Upper lobe of left lung (tissue), 6 donors: ENCODE measurements at regions not wholly inside any gene's neighbourhood (a gene's known extent, or its start where the extent isn't known, plus 50 kb on each side); places are given as distances from the start of the nearest gene placed in this dataset.
"Not testable (repeated sequence)": the region's sequence is repeated elsewhere in the genome, so short reads cannot be mapped to it uniquely, and the experiment has no call there.

ENCODE experiments used
- ATAC-seq, 2 donors: fragments of 200-7000 bp; cut with Tn5 transposase; one replicate each; pipeline ENCODE4 v1.9.1; 2022; ENCODE audit warnings: mild to moderate bottlenecking in 2 of 2, moderate library complexity in 2 of 2; ENCODE audit not compliant: low FRiP score in 2 of 2
- DNase-seq, 2 donors: peaks; one replicate each; pipeline ENCODE4 v3.0.0-alpha.2; 2019 to 2020
- H3K27ac ChIP-seq, 4 donors: fragments of 200-600 bp; sonication (generic); one replicate each; pipeline ENCODE4 v1.5.1; 2016 to 2019
- H3K27me3 ChIP-seq, 4 donors: fragments of 200-600 bp; sonication (generic); one replicate each; pipeline ENCODE4 v1.5.1; 2017 to 2019
- H3K36me3 ChIP-seq, 4 donors: fragments of 200-600 bp; sonication (generic); one replicate each; pipeline ENCODE4 v1.5.1; 2016 to 2019
- H3K4me1 ChIP-seq, 4 donors: fragments of 200-600 bp; sonication (generic); one replicate each; pipeline ENCODE4 v1.5.1; 2018 to 2019
- H3K4me3 ChIP-seq, 4 donors: fragments of 200-600 bp; sonication (generic); one replicate each; pipeline ENCODE4 v1.5.1; 2017 to 2019; ENCODE audit warnings: mild to moderate bottlenecking in 2 of 4, moderate library complexity in 1 of 4
- H3K9me3 ChIP-seq, 4 donors: fragments of 200-600 bp; sonication (generic); one replicate each; pipeline ENCODE4 v1.5.1; 2018 to 2019
- EP300 ChIP-seq, 4 donors: sonication (generic); formaldehyde crosslinking; IDR thresholded peaks; one replicate each; pipeline ENCODE4 v1.5.1; 2017; ENCODE audit warnings: antibody characterized with exemption in 4 of 4, control low read depth in 2 of 4
- POLR2A ChIP-seq, 4 donors: fragments of 450-650 bp; IDR thresholded peaks; one replicate each; pipeline ENCODE4 v1.5.1; 2016 to 2017; ENCODE audit warnings: antibody characterized with exemption in 4 of 4, mild to moderate bottlenecking in 2 of 4
- POLR2AphosphoS5 ChIP-seq, 2 donors: sonication (generic); formaldehyde crosslinking; IDR thresholded peaks; one replicate each; pipeline ENCODE4 v1.5.1; 2017; ENCODE audit warnings: antibody characterized with exemption in 2 of 2
- WGBS, 2 donors: methylation state at CpG; one replicate each; pipeline ENCODE4 v1.1.5; 2017 to 2018; 5-methylcytosine and 5-hydroxymethylcytosine counted together
- TF ChIP-seq, protein P1 (sequence below), 6 experiments: fragments of 450-650 bp in 4 of 6; fragments of 200-600 bp in 2 of 6; sonication (generic) in 2 of 6; IDR thresholded peaks; one replicate each; pipeline ENCODE4 v1.5.1; 2016 to 2019; ENCODE audit warnings: antibody characterized with exemption in 6 of 6
- donor health status: DM: no; HTN: no; CAD: no; lungs with moderate emphysema.
- donor health status: DM: no; HTN: yes; CAD: no; lungs with severe emphysema.

GRCh38 chr18:1092228-1092627, 187.6 kb downstream of the ADCYAP1 start:
- WGBS, 2 donors = 68 to 69% methylated on average over 5 of the region's 5 CpGs
- Histone ChIP-seq H3K4me3 (no peak overlapping the region), H3K4me1 (no peaks in the 10 kb centered on the region), H3K27ac (no peak overlapping the region), H3K9me3 (peaks cover 0 to 10% (median 2%) of the 10 kb centered on the region in 4 donors), H3K27me3 (no peaks in the 10 kb centered on the region), H3K36me3 (no peaks in the 10 kb centered on the region)
- TF ChIP-seq POLR2AphosphoS5 (IDR thresholded peaks at IDR 0.05) = no peak
- TF ChIP-seq, protein P1, sequence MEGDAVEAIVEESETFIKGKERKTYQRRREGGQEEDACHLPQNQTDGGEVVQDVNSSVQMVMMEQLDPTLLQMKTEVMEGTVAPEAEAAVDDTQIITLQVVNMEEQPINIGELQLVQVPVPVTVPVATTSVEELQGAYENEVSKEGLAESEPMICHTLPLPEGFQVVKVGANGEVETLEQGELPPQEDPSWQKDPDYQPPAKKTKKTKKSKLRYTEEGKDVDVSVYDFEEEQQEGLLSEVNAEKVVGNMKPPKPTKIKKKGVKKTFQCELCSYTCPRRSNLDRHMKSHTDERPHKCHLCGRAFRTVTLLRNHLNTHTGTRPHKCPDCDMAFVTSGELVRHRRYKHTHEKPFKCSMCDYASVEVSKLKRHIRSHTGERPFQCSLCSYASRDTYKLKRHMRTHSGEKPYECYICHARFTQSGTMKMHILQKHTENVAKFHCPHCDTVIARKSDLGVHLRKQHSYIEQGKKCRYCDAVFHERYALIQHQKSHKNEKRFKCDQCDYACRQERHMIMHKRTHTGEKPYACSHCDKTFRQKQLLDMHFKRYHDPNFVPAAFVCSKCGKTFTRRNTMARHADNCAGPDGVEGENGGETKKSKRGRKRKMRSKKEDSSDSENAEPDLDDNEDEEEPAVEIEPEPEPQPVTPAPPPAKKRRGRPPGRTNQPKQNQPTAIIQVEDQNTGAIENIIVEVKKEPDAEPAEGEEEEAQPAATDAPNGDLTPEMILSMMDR (IDR thresholded peaks at IDR 0.05) = no peak
- no peak for TF ChIP-seq POLR2A (IDR thresholded peaks at IDR 0.05)
- TF ChIP-seq EP300 (IDR thresholded peaks at IDR 0.05) = no peak
- ATAC-seq = no peak
- no peak for DNase-seq

DNA sequence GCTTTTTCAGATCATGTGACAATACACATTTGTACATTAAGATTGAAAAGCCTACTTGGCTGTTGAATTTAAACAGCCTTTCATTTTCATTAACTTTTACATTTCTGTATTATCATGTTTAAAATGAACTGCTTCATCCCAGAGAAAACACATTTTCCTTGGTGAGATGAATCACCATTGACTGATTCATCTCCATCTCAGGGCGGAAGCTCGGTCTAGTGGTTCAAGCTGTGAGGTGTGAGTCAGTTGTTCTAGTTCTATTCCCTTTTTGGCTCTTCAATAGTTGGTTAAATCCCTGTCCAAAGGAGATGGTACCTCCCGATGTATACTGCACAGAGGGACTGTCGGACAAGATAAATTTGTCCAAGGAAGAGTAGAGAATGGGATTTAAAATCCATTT, 189.7 kb downstream of the ADCYAP1 start:
- H3K4me3 ChIP-seq = no peak overlapping the region
- H3K27ac ChIP-seq = no peak overlapping the region
- WGBS, 2 donors = 88 to 90% methylated on average over 4 of the region's 4 CpGs
- H3K27me3 ChIP-seq = no peaks in the 10 kb centered on the region
- ATAC-seq (no peak), DNase-seq (no peak)
- H3K4me1 ChIP-seq = no peaks in the 10 kb centered on the region
- H3K36me3 ChIP-seq = no peaks in the 10 kb centered on the region
- TF ChIP-seq POLR2AphosphoS5 (IDR thresholded peaks at IDR 0.05) = no peak
- no peak for TF ChIP-seq POLR2A (IDR thresholded peaks at IDR 0.05)
- TF ChIP-seq EP300 (IDR thresholded peaks at IDR 0.05) = no peak
- TF ChIP-seq, protein P1 (IDR thresholded peaks at IDR 0.05) = no peak
- H3K9me3 ChIP-seq = peaks cover 0 to 5% (median 0%) of the 10 kb centered on the region in 4 donors

DNA sequence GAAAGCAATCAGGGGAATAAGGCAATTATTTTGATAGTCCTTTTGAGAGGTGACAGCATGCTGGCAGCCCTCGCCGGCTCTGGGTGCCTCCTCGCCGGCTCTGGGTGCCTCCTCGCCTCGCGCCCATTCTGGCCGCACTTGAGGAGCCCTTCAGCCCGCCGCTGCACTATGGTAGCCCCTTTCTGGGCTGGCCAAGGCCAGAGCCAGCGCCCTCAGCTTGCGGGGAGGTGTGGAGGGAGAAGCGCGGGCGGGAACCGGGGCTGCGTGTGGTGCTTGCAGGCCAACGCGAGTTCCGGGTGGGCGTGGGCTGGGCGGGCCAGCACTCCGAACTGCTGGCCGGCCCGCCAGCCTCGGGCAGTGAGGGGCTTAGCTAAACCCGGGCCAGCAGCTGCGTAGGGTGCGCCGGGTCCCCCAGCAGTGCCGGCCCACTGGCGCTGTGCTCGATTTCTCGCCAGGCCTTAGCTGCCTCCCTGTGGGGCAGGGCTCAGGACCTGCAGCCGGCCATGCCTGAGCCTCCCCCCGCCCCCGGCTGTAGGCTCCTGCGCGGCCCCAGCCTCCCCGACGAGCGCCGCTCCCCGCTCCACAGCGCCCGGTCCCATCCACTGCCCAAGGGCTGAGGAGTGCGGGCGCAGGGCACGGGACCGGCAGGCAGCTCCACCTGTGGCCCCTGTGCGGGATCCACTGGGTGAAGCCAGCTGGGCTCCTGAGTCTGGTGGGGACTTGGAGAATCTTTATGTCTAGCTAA, 193.5 kb downstream of the ADCYAP1 start:
- H3K9me3 ChIP-seq, H3K36me3 ChIP-seq, H3K27ac ChIP-seq, ATAC-seq, H3K4me1 ChIP-seq, H3K4me3 ChIP-seq, H3K27me3 ChIP-seq: not testable (repeated sequence)
- 91 to 96% methylated on average over 20 to 42 of the region's 51 CpGs for WGBS, 2 donors
- peak in 1 of 2 donors; percentile 77 for DNase-seq

DNA sequence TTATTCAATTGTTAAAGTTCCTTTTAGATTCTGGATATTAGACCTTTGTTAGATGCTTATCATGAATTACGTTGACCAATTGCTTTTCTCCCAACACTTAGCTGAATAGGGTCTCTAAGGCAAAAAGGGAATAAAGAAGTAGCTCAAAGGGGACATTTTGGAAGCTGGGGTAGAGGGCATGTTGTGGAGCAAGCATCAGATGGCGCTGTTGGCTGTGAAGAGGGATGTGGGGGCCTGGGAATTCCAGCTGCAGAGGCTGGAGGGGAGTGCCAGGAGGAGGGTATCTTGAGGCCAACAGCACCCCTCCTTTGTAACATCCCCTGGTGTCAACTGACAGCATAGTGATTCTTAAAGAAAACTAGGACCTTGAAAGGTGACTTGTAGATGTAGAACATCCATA, 198.2 kb downstream of the ADCYAP1 start:
- Histone ChIP-seq H3K36me3 (no peaks in the 10 kb centered on the region), H3K4me3 (no peak overlapping the region), H3K4me1 (no peaks in the 10 kb centered on the region), H3K27ac (no peak overlapping the region), H3K9me3 (peaks cover 0 to 5% (median 0%) of the 10 kb centered on the region in 4 donors), H3K27me3 (no peaks in the 10 kb centered on the region)
- TF ChIP-seq POLR2A (IDR thresholded peaks at IDR 0.05) (no peak), POLR2AphosphoS5 (IDR thresholded peaks at IDR 0.05) (no peak), EP300 (IDR thresholded peaks at IDR 0.05) (no peak)
- TF ChIP-seq, protein P1 (IDR thresholded peaks at IDR 0.05) = no peak
- 62 to 76% methylated on average over 2 of the region's 2 CpGs for WGBS, 2 donors
- DNase-seq (no peak), ATAC-seq (no peak)

DNA sequence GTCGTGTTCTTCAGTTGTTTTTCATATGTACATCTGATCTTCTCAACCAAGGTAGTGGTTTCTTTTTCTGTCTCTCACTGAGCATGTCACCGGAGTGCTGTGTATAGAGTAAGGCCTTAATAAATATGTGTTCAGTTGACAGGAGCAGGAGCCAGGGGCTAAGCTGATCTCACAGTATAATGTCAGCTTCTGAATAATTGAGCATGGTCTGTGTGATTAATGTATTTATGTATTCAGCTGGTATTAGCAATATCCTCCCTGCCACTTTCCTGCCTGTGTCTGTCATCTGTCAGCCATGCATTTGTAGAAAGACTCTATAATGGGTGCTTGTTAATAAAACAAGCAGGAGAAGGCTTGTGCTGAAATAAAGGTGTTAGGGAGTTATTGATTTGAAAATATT, 198.9 kb downstream of the ADCYAP1 start:
- no peaks in the 10 kb centered on the region for H3K9me3 ChIP-seq
- no peak for ATAC-seq

More for the DNA sequence above, 198.9 kb downstream of the ADCYAP1 start:
- DNase-seq = no peak
- Histone ChIP-seq H3K36me3 (no peaks in the 10 kb centered on the region), H3K27me3 (no peaks in the 10 kb centered on the region), H3K4me1 (no peaks in the 10 kb centered on the region), H3K27ac (no peak overlapping the region), H3K4me3 (no peak overlapping the region)
- TF ChIP-seq POLR2AphosphoS5 (IDR thresholded peaks at IDR 0.05) = no peak
- TF ChIP-seq POLR2A (IDR thresholded peaks at IDR 0.05) = no peak
- no peak for TF ChIP-seq EP300 (IDR thresholded peaks at IDR 0.05)
- TF ChIP-seq, protein P1 (IDR thresholded peaks at IDR 0.05) = no peak
- 49 to 55% methylated on average over 2 of the region's 2 CpGs for WGBS, 2 donors
